ENCODE measurements at regions not wholly inside any gene's neighbourhood (a gene's known extent, or its start where the extent isn't known, plus 50 kb on each side); places are given as distances from the start of the nearest gene placed in this dataset.

GRCh38 chr14:51481643-51482042 lies 170.1 kb upstream of the FRMD6 start:
- intact Hi-C loops (cut with micrococcal nuclease) = no loop called here
- CTCF ChIA-PET = interaction anchor here (1.5 kb wide), 1 partner anchor 13 kb away, joined by 3 read pairs; no protein-coding TSS in a partner anchor
- H3K27ac ChIP-seq (ENCODE audit: insufficient read depth, low read depth, low read length) = no peak overlapping the region

More at GRCh38 chr14:51481643-51482042, 170.1 kb upstream of the FRMD6 start:
- Histone ChIP-seq H3K4me2 (ENCODE audit: insufficient read depth, low read length) (no peak overlapping the region), H2AFZ (ENCODE audit: low read depth, low read length) (no peak overlapping the region), H3K9ac (replicated peaks; ENCODE audit: extremely low read depth, insufficient read depth, low read length) (no peak overlapping the region), H3K4me1 (ENCODE audit: control insufficient read depth, extremely low read depth, insufficient read depth, low read length) (no peaks in the 10 kb centered on the region), H4K20me1 (replicated peaks; ENCODE audit: control insufficient read depth, extremely low read depth, insufficient read depth, low read length) (no peaks in the 10 kb centered on the region), H3K36me3 (ENCODE audit: control insufficient read depth in 2 of 2, extremely low read depth in 1 of 2, insufficient read depth in 2 of 2, low read length in 2 of 2) (no peaks in the 10 kb centered on the region), H3K79me2 (ENCODE audit: control insufficient read depth, insufficient read depth, low read length) (no peaks in the 10 kb centered on the region), H3K4me3 (replicated peaks in 1 of 3; ENCODE audit: insufficient read depth in 1 of 3, low read depth in 1 of 3, low read length in 3 of 3) (no peak overlapping the region), H3K9me3 (replicated peaks; ENCODE audit: control insufficient read depth, insufficient read depth, low read length) (no peaks in the 10 kb centered on the region), H3K9me1 (replicated peaks; ENCODE audit: control insufficient read depth, extremely low read depth, insufficient read depth, low read length) (no peaks in the 10 kb centered on the region), H3K27me3 (ENCODE audit: control insufficient read depth in 2 of 2, insufficient read depth in 2 of 2, low read length in 2 of 2) (no peaks in the 10 kb centered on the region)
- no TSS peak for BruUV-seq (replicated peaks)
- no peak for TF ChIP-seq GATA2 (IDR thresholded peaks at IDR 0.05; ENCODE audit: insufficient read depth, insufficient read length, low read depth, low read length)
- TF ChIP-seq MAX (IDR thresholded peaks at IDR 0.05; ENCODE audit: insufficient read depth, insufficient read length) = no peak
- TF ChIP-seq FOS (IDR thresholded peaks at IDR 0.05; ENCODE audit: borderline replicate concordance, insufficient read depth, low read length) = no peak
- no peak for TF ChIP-seq POLR2AphosphoS5 (IDR thresholded peaks at IDR 0.05; ENCODE audit: insufficient read depth, low read depth, low read length)
- TF ChIP-seq JUN (IDR thresholded peaks at IDR 0.05; ENCODE audit: borderline replicate concordance, insufficient read depth, insufficient read length, low read depth) = no peak
- no peak for TF ChIP-seq CTCF (IDR thresholded peaks at IDR 0.05; ENCODE audit: extremely low read depth in 1 of 2, insufficient read depth in 1 of 2, low read depth in 1 of 2, low read length in 2 of 2)
- TF ChIP-seq EZH2 (IDR thresholded peaks at IDR 0.05; ENCODE audit: borderline replicate concordance, low read depth, low read length, severe bottlenecking) = no peak
- no peak for TF ChIP-seq MYC (IDR thresholded peaks at IDR 0.05; ENCODE audit: low read depth, low read length)
- no peak for TF ChIP-seq POLR2A (IDR thresholded peaks at IDR 0.05; ENCODE audit: low read depth, low read length)
- FAIRE-seq (no peak), DNase-seq (ENCODE audit: low read depth, low spot score) (peak; percentile 26)
- POLR2A ChIA-PET = no interaction called here
- dilution Hi-C loops (cut with MboI; ENCODE audit: extremely low pct_ligation_motif_present, low sequenced_read_pairs) = no loop called here

All from endothelial cell of umbilical vein (primary cell).